SK-N-SH (cell line): ENCODE measurements at regions not wholly inside any gene's neighbourhood (a gene's known extent, or its start where the extent isn't known, plus 50 kb on each side); places are given as distances from the start of the nearest gene placed in this dataset.
"Not testable (repeated sequence)": the region's sequence is repeated elsewhere in the genome, so short reads cannot be mapped to it uniquely, and the experiment has no call there.

Experiments
- CTCF ChIA-PET: fragments of 300-600, 350-600 bp; formaldehyde crosslinking; extraction: SDS; loops from one replicate; lab custom pipeline; 2021; lab: Yijun Ruan, JAX
- POLR2A ChIA-PET: fragments of 350-600 bp; sonication (Branson Sonifier 250); formaldehyde crosslinking; extraction: SDS; loops from one replicate; lab custom pipeline; 2020; ENCODE audit warnings: antibody characterized with exemption, inconsistent platforms; lab: Yijun Ruan, JAX
- DNase-seq: peaks from one replicate; pipeline ENCODE4 v3.0.0; 2012
- H2AFZ ChIP-seq: fragments of 200-600 bp; sonication (generic); 2 replicates; pipeline ENCODE4 v1.8.1; 2016; ENCODE audit warnings: antibody characterized with exemption, mild to moderate bottlenecking, low read depth
- H3F3A ChIP-seq: fragments of 200-600 bp; sonication (generic); replicated peaks from 2 replicates; pipeline ENCODE3; 2016; ENCODE audit warnings: antibody characterized with exemption, mild to moderate bottlenecking; ENCODE audit not compliant: insufficient read depth
- H3K27ac ChIP-seq, 2 experiments: fragments of 200-500 bp in 1 of 2; fragments of 200-600 bp in 1 of 2; sonication (Bioruptor generic) in 1 of 2; sonication (generic), shearing (Covaris generic) in 1 of 2; 2 replicates each; pipeline versions ENCODE4 v1.5.1 to v1.6.1; 2014 to 2016; ENCODE audit warnings: low read depth in 2 of 2, inconsistent platforms in 1 of 2, low read length in 1 of 2, mild to moderate bottlenecking in 1 of 2, mixed read lengths in 1 of 2
- H3K27me3 ChIP-seq: fragments of 200-600 bp; sonication (generic), shearing (Covaris generic); 2 replicates; pipeline ENCODE4 v1.6.1; 2016; ENCODE audit warnings: mixed run types; ENCODE audit not compliant: insufficient read depth
- H3K36me3 ChIP-seq, 2 experiments: fragments of 200-500 bp in 1 of 2; fragments of 200-600 bp in 1 of 2; sonication (Bioruptor generic) in 1 of 2; sonication (generic) in 1 of 2; replicated peaks in 1 of 2; 2 replicates each; pipeline versions ENCODE3 to v1.5.1; 2014 to 2016; ENCODE audit warnings: low read length in 1 of 2, mild to moderate bottlenecking in 1 of 2; ENCODE audit not compliant: insufficient read depth in 2 of 2, control insufficient read depth in 1 of 2
- H3K4me1 ChIP-seq, 2 experiments: fragments of 200-500 bp in 1 of 2; fragments of 200-600 bp in 1 of 2; sonication (Bioruptor generic) in 1 of 2; sonication (generic), shearing (Covaris generic) in 1 of 2; 2 replicates each; pipeline versions ENCODE4 v1.5.1 to v1.6.1; 2014 to 2016; ENCODE audit warnings: low read depth in 1 of 2, low read length in 1 of 2, mixed run types in 1 of 2; ENCODE audit not compliant: insufficient read depth in 2 of 2, control insufficient read depth in 1 of 2
- H3K4me2 ChIP-seq: fragments of 200-600 bp; sonication (generic), shearing (Covaris generic); 2 replicates; pipeline ENCODE4 v1.6.1; 2017; ENCODE audit warnings: mixed run types
- H3K4me3 ChIP-seq, 2 experiments: fragments of 200-500 bp in 1 of 2; fragments of 200-600 bp in 1 of 2; sonication (Bioruptor generic) in 1 of 2; sonication (generic), shearing (Covaris generic) in 1 of 2; 2 replicates each; pipeline versions ENCODE4 v1.5.1 to v1.8.1; 2014 to 2016; ENCODE audit warnings: low read depth in 2 of 2, inconsistent platforms in 1 of 2, low read length in 1 of 2, mild to moderate bottlenecking in 1 of 2, mixed read lengths in 1 of 2, moderate library complexity in 1 of 2
- H3K79me2 ChIP-seq: fragments of 200-600 bp; sonication (generic); 2 replicates; pipeline ENCODE4 v1.8.1; 2017; ENCODE audit warnings: mild to moderate bottlenecking; ENCODE audit not compliant: insufficient read depth
- H3K9ac ChIP-seq: fragments of 200-600 bp; sonication (generic); 2 replicates; pipeline ENCODE4 v1.6.1; 2017; ENCODE audit warnings: mixed run types
- H3K9me2 ChIP-seq: fragments of 200-600 bp; sonication (generic); 2 replicates; pipeline ENCODE4 v1.6.1; 2017; ENCODE audit warnings: mixed run types
- H3K9me3 ChIP-seq: fragments of 200-600 bp; sonication (generic); 2 replicates; pipeline ENCODE4 v1.6.1; 2017; ENCODE audit warnings: mixed run types, mild to moderate bottlenecking, moderate library complexity
- H4K20me1 ChIP-seq: fragments of 200-600 bp; sonication (generic); 2 replicates; pipeline ENCODE4 v1.6.1; 2017; ENCODE audit warnings: mild to moderate bottlenecking, mixed run types; ENCODE audit not compliant: insufficient read depth
- CHD2 ChIP-seq: fragments of 150-350 bp; IDR thresholded peaks from 2 replicates; pipeline ENCODE4 v1.6.1; 2018; ENCODE audit warnings: low read length; ENCODE audit not compliant: partially characterized antibody
- CTCF ChIP-seq: fragments of 200-600 bp; sonication (generic); IDR thresholded peaks from 2 replicates; pipeline ENCODE4 v1.6.1; 2017; ENCODE audit warnings: antibody characterized with exemption, mild to moderate bottlenecking, moderate library complexity
- ELF1 ChIP-seq: IDR thresholded peaks from 2 replicates; pipeline ENCODE4 v1.4.0; 2012
- EP300 ChIP-seq, 2 experiments: IDR thresholded peaks; 2 replicates each; pipeline versions ENCODE4 v1.4.0 to v1.6.1; 2012; ENCODE audit warnings: borderline replicate concordance in 1 of 2, low read depth in 1 of 2, low read length in 1 of 2
- FOXM1 ChIP-seq: IDR thresholded peaks from 2 replicates; pipeline ENCODE4 v1.4.0; 2012; ENCODE audit warnings: low read depth, mild to moderate bottlenecking
- GABPA ChIP-seq: IDR thresholded peaks from 2 replicates; pipeline ENCODE4 v1.4.0; 2012; ENCODE audit warnings: low read depth, mild to moderate bottlenecking
- GATA2 ChIP-seq: sonication (generic); formaldehyde crosslinking; IDR thresholded peaks from 2 replicates; pipeline ENCODE4 v1.5.0; 2020; ENCODE audit warnings: mild to moderate bottlenecking, missing genetic modification reagents
- POLR2AphosphoS5 ChIP-seq: IDR thresholded peaks from 2 replicates; pipeline ENCODE4 v1.6.1; 2012; ENCODE audit warnings: low read depth, low read length
- SMC3 ChIP-seq: IDR thresholded peaks from 2 replicates; pipeline ENCODE4 v1.6.1; 2012; ENCODE audit warnings: low read depth, low read length, improper control_type of control experiment
- TAF1 ChIP-seq: IDR thresholded peaks from 2 replicates; pipeline ENCODE4 v1.6.1; 2012; ENCODE audit warnings: low read depth, mild to moderate bottlenecking, low read length, moderate library complexity, borderline replicate concordance
- USF2 ChIP-seq: fragments of 150-350 bp; IDR thresholded peaks from 2 replicates; pipeline ENCODE4 v1.6.1; 2017; ENCODE audit warnings: antibody characterized with exemption, low read length, low read depth, borderline replicate concordance
- YY1 ChIP-seq: IDR thresholded peaks from 2 replicates; pipeline ENCODE4 v1.4.0; 2012; ENCODE audit warnings: low read depth, mild to moderate bottlenecking
- WGBS: methylation state at CpG from one replicate; pipeline ENCODE4 v1.1.6; 2017; ENCODE audit warnings: low lambda C conversion rate; 5-methylcytosine and 5-hydroxymethylcytosine counted together
- TF ChIP-seq, protein P1 (sequence below): IDR thresholded peaks from 2 replicates; pipeline ENCODE4 v1.6.1; 2012; ENCODE audit warnings: mild to moderate bottlenecking, low read depth, low read length, moderate library complexity
- TF ChIP-seq, protein P2 (sequence below): IDR thresholded peaks from 2 replicates; pipeline ENCODE4 v1.4.0; 2012; ENCODE audit warnings: low read depth

- H3K4me1 ChIP-seq, result no peaks in the 10 kb centered on the region
- H3K9ac ChIP-seq, result no peak overlapping the region
- no peak overlapping the region for H3K27ac ChIP-seq
- H4K20me1 ChIP-seq, result no peaks in the 10 kb centered on the region
- no peaks in the 10 kb centered on the region for H3K9me3 ChIP-seq
- TF ChIP-seq CHD2, result no peak
- no peak for TF ChIP-seq YY1
- TF ChIP-seq GATA2 (CRISPR knock-in tag), result no peak
- TF ChIP-seq, protein P1, sequence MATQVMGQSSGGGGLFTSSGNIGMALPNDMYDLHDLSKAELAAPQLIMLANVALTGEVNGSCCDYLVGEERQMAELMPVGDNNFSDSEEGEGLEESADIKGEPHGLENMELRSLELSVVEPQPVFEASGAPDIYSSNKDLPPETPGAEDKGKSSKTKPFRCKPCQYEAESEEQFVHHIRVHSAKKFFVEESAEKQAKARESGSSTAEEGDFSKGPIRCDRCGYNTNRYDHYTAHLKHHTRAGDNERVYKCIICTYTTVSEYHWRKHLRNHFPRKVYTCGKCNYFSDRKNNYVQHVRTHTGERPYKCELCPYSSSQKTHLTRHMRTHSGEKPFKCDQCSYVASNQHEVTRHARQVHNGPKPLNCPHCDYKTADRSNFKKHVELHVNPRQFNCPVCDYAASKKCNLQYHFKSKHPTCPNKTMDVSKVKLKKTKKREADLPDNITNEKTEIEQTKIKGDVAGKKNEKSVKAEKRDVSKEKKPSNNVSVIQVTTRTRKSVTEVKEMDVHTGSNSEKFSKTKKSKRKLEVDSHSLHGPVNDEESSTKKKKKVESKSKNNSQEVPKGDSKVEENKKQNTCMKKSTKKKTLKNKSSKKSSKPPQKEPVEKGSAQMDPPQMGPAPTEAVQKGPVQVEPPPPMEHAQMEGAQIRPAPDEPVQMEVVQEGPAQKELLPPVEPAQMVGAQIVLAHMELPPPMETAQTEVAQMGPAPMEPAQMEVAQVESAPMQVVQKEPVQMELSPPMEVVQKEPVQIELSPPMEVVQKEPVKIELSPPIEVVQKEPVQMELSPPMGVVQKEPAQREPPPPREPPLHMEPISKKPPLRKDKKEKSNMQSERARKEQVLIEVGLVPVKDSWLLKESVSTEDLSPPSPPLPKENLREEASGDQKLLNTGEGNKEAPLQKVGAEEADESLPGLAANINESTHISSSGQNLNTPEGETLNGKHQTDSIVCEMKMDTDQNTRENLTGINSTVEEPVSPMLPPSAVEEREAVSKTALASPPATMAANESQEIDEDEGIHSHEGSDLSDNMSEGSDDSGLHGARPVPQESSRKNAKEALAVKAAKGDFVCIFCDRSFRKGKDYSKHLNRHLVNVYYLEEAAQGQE, result no peak
- no peak for TF ChIP-seq ELF1
- CTCF ChIA-PET, result no interaction called here
- H3K79me2 ChIP-seq, result no peaks in the 10 kb centered on the region
- H3K27me3 ChIP-seq, result no peaks in the 10 kb centered on the region
- no peak overlapping the region for H2AFZ ChIP-seq
- no peak for DNase-seq
- H3F3A ChIP-seq, result no peaks in the 10 kb centered on the region
- 79% methylated on average over 9 of the region's 9 CpGs for WGBS
- H3K4me3 ChIP-seq, result no peak overlapping the region
- H3K4me2 ChIP-seq, result no peak overlapping the region
- no peaks in the 10 kb centered on the region for H3K36me3 ChIP-seq
- no peaks in the 10 kb centered on the region for H3K9me2 ChIP-seq
- POLR2A ChIA-PET, result no interaction called here
Measured at GRCh38 chr4:138334346-138335016, 92.3 kb upstream of the SLC7A11 start.

GRCh38 chr4:138332415-138332814 is 90.3 kb upstream of the SLC7A11 start:
- H3K4me2 ChIP-seq, H3K27me3 ChIP-seq, H3K4me1 ChIP-seq, H3K9me3 ChIP-seq, H3F3A ChIP-seq, H3K79me2 ChIP-seq, CTCF ChIA-PET, H3K9me2 ChIP-seq, H3K36me3 ChIP-seq, H3K9ac ChIP-seq, H2AFZ ChIP-seq, POLR2A ChIA-PET, DNase-seq, H4K20me1 ChIP-seq, H3K4me3 ChIP-seq, H3K27ac ChIP-seq: not testable (repeated sequence)
- WGBS, result 8% methylated on average over 1 of the region's 1 CpG

GRCh38 chr4:138330531-138330930 is 88.4 kb upstream of the SLC7A11 start:
- Histone ChIP-seq H3K4me1 (no peaks in the 10 kb centered on the region), H3K4me2 (no peak overlapping the region), H3F3A (no peaks in the 10 kb centered on the region), H3K27me3 (no peaks in the 10 kb centered on the region), H3K79me2 (no peaks in the 10 kb centered on the region), H3K9ac (no peak overlapping the region), H2AFZ (no peak overlapping the region), H4K20me1 (no peaks in the 10 kb centered on the region), H3K27ac (no peak overlapping the region), H3K9me3 (no peaks in the 10 kb centered on the region), H3K36me3 (no peaks in the 10 kb centered on the region), H3K9me2 (no peaks in the 10 kb centered on the region), H3K4me3 (no peak overlapping the region)
- no peak for DNase-seq
- WGBS, result 42% methylated on average over 2 of the region's 2 CpGs
- POLR2A ChIA-PET, result no interaction called here
- CTCF ChIA-PET, result interaction anchor here (1.2 kb wide), 1 partner anchor 13 kb away, joined by 3 read pairs; no protein-coding TSS in a partner anchor
- TF ChIP-seq CTCF (no peak), FOXM1 (no peak), POLR2AphosphoS5 (no peak), YY1 (no peak), TAF1 (no peak), GABPA (no peak), SMC3 (no peak), EP300 (IDR thresholded peaks at IDR 0.05; ENCODE audit: borderline replicate concordance in 1 of 2, low read depth in 1 of 2, low read length in 1 of 2) (no peak), USF2 (no peak), CHD2 (no peak)
- TF ChIP-seq, protein P2, sequence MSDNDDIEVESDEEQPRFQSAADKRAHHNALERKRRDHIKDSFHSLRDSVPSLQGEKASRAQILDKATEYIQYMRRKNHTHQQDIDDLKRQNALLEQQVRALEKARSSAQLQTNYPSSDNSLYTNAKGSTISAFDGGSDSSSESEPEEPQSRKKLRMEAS, result no peak
